Anterior cingulate cortex (tissue), 58 donors: ENCODE measurements at regions not wholly inside any gene's neighbourhood (a gene's known extent, or its start where the extent isn't known, plus 50 kb on each side); places are given as distances from the start of the nearest gene placed in this dataset.
"Not testable (repeated sequence)": the region's sequence is repeated elsewhere in the genome, so short reads cannot be mapped to it uniquely, and the experiment has no call there.

ENCODE experiments used
- DNase-seq, 58 donors: peaks; one replicate each; lab custom pipeline; 2025; lab: John Stamatoyannopoulos, UW

DNA sequence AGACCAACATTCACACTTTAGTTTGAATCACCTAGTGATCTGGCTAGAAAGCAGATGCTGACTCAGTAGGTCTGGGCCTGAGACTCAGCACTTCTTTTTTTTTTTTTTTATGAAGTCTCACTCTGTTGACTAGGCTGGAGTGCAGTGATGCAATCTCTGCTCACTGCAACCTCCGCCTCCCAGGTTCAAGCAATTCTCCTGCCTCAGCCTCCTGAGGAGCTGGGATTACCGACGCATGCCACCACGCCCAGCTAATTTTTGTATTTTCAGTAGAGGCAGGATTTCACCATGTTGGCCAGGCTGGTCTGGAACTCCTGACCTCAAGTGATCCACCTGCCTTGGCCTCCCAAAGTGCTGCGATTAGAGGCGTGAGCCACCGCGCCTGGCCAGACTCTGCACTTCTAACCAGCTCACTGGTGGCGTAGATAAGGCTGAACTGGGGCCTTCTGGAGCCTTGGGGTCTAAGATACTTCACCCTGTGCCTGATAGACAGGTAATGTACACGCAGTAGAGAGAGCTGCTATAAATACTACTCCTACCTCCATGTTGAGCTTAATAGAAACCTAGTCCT, 78.3 kb upstream of the FHL2 start:
- not testable (repeated sequence) for DNase-seq

- DNase-seq, result no peak
Measured at GRCh38 chr2:105473011-105473410, 74.2 kb upstream of the FHL2 start.

DNA sequence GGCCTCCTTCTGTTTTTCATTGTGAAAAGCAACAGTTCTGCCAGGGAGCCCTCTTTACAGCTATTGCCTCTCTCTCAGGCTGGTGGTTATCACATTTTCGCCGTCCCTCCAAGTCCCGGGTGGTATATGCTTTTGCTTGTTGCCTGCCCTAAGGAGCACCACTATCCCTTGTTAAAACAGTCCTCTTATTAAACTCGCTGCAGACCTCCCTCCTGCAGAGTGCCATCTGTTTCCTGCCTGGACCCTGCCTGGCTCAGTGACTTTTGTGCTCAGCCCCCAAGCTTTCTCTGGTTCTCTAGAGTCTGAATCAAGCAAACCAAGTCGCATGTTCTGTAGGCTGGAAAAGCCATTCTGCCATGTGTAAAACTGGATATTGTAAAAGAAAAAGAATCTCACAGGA, 72.1 kb upstream of the FHL2 start:
- DNase-seq, result no peak

- no peak for DNase-seq
Measured at GRCh38 chr2:105469781-105470180, 70.9 kb upstream of the FHL2 start.

GRCh38 chr2:105468582-105469042, 69.8 kb upstream of the FHL2 start:
- no peak for DNase-seq

DNA sequence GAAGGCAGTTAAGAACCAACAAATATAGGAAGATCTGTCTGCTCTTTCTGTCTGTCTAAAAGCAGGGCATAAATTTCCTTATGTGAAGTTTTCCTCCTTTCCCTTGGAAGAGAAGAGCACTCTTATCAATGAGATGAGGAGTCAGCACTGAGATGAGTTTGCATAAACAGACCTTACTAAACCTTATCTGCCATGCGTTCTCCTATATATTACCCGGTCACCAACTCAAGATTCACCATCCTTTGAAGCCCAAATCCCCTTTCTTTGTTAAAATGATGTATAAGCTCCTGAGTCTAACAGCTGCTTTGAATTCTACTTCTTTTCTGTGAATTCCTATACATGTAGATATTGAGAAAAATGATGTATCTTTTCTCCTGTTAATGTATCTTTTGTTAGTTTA, 65.5 kb upstream of the FHL2 start:
- DNase-seq, result no peak

- DNase-seq, result no peak
Measured at GRCh38 chr2:105460048-105460732, 61.3 kb upstream of the FHL2 start.

- DNase-seq, result no peak
Measured at GRCh38 chr2:105458076-105458475, 59.2 kb upstream of the FHL2 start.

DNA sequence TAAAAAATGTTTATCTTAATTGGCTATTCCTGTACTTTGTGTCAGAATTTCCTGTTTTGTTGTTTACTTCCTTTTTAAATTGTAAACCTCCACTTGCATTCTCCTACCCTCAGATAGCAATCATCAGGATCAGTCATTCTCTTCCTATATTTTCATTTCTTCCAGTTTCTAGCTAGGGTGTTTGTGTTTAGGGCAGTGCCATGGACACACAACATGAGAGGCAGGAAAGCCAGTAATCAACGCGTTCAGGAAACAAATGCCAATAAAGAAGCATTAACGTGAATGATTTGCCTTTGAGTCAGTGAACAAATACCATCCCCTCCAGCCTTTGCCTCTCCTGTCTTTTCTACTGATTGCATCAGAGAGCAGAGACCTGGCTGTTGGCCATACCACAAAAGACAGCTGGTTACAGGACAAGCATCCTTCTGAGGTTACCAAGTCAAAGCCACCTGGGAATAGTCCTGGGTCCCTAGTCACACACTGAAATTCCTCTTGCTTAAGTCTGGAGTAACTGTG, 56.7 kb upstream of the FHL2 start:
- DNase-seq, result no peak

- no peak for DNase-seq
Measured at GRCh38 chr2:105454801-105455485, 56.1 kb upstream of the FHL2 start.

GRCh38 chr2:105451571-105452166, 52.8 kb upstream of the FHL2 start:
- no peak for DNase-seq

DNA sequence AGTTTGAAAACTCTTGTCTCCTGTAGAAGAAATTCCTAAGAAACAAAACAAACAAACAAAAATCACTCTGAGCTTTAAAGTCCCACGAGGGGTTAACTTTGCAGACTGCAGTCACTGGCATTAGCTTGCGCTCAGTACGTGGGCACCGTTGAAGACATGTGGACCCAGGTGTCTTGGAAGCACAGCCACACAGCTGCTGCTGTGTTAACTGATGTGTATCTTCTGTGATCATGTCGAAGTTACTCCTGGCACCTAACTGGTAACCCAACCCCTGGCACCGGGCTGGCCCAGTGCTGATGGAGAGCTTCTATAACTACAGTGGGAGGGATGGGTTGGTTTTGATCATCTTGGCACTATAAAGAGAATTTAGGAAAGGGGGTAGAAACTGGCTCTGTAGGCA, 51.6 kb upstream of the FHL2 start:
- DNase-seq, result no peak

DNA sequence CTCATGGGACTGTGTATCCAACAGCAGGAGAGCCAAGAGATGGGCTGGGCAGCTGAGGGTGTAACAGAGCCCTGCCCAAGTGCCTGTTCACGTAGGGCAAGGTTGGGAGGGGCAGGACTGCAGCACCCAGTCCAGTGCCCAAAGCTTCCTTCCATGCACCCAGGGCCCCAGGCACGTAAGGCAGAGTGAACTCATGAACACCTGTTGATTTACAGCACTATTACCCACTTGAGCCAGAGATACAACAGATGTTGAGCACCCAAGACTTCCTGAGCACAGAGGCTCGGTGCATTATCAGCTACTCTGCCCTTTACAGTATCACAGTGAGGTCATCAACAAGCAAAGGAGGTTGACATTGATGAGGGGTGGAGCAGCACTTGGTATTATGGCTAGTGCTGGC, 50.2 kb upstream of the FHL2 start:
- DNase-seq, result no peak
